ENCODE measurements at regions not wholly inside any gene's neighbourhood (a gene's known extent, or its start where the extent isn't known, plus 50 kb on each side); places are given as distances from the start of the nearest gene placed in this dataset.

GRCh38 chr3:23094412-23094811 lies 108.7 kb upstream of the UBE2E2 start:
- TF ChIP-seq CTCF (IDR thresholded peaks at IDR 0.05) (no peak), POLR2A (IDR thresholded peaks at IDR 0.05) (no peak)
